Mesenchymal stem cell (in vitro differentiated cells and primary cell): ENCODE measurements at regions not wholly inside any gene's neighbourhood (a gene's known extent, or its start where the extent isn't known, plus 50 kb on each side); places are given as distances from the start of the nearest gene placed in this dataset.
"Not testable (repeated sequence)": the region's sequence is repeated elsewhere in the genome, so short reads cannot be mapped to it uniquely, and the experiment has no call there.

Source experiments
- DNase-seq: peaks from one replicate; pipeline ENCODE4 v3.0.0-alpha.2; 2013
- H2AFZ ChIP-seq: one replicate; pipeline ENCODE4 v1.6.1; 2013; ENCODE audit warnings: low read depth, mild to moderate bottlenecking, control low read depth, inconsistent platforms, low read length, moderate library complexity
- H2AK5ac ChIP-seq: 2 replicates; pipeline ENCODE4 v1.6.1; 2013; ENCODE audit warnings: low read length, moderate library complexity, mild to moderate bottlenecking, inconsistent platforms; ENCODE audit not compliant: severe bottlenecking
- H2BK120ac ChIP-seq: one replicate; pipeline ENCODE4 v1.6.1; 2013; ENCODE audit warnings: low read depth, mild to moderate bottlenecking, inconsistent platforms, low read length, moderate library complexity
- H2BK12ac ChIP-seq, 2 experiments: one replicate each; pipeline ENCODE4 v1.6.1; 2013; ENCODE audit warnings: inconsistent platforms in 2 of 2, low read length in 2 of 2, mild to moderate bottlenecking in 2 of 2, moderate library complexity in 2 of 2, control low read depth in 1 of 2
- H2BK15ac ChIP-seq: one replicate; pipeline ENCODE4 v1.6.1; 2013; ENCODE audit warnings: mild to moderate bottlenecking, low read depth, inconsistent platforms; ENCODE audit not compliant: poor library complexity, severe bottlenecking
- H2BK5ac ChIP-seq: 2 replicates; pipeline ENCODE4 v1.6.1; 2013; ENCODE audit warnings: low read depth, mild to moderate bottlenecking, low read length, control low read depth, inconsistent platforms; ENCODE audit not compliant: poor library complexity, severe bottlenecking
- H3K14ac ChIP-seq, 2 experiments: one replicate each; pipeline ENCODE4 v1.6.1; 2013; ENCODE audit warnings: inconsistent platforms in 2 of 2, low read length in 2 of 2, control low read depth in 1 of 2, mild to moderate bottlenecking in 1 of 2, moderate library complexity in 1 of 2
- H3K18ac ChIP-seq, 2 experiments: one replicate each; pipeline ENCODE4 v1.6.1; 2013; ENCODE audit warnings: inconsistent platforms in 2 of 2, low read length in 2 of 2, control low read depth in 1 of 2, low read depth in 1 of 2, mild to moderate bottlenecking in 1 of 2
- H3K23ac ChIP-seq, 2 experiments: one replicate each; pipeline ENCODE4 v1.6.1; 2013; ENCODE audit warnings: inconsistent platforms in 2 of 2, low read length in 2 of 2, mild to moderate bottlenecking in 2 of 2, moderate library complexity in 2 of 2, control low read depth in 1 of 2
- H3K27ac ChIP-seq: 2 replicates; pipeline ENCODE4 v1.5.1; 2013; ENCODE audit warnings: mild to moderate bottlenecking, moderate library complexity, low read length, control low read depth, inconsistent platforms; ENCODE audit not compliant: poor library complexity, severe bottlenecking
- H3K27me3 ChIP-seq, 2 experiments: 2 replicates each; pipeline versions ENCODE4 v1.6.1 to v1.7.0; 2013; ENCODE audit warnings: low read length in 2 of 2, mild to moderate bottlenecking in 2 of 2, moderate library complexity in 2 of 2, control low read depth in 1 of 2, inconsistent platforms in 1 of 2; ENCODE audit not compliant: control insufficient read depth in 1 of 2, insufficient read depth in 1 of 2
- H3K36me3 ChIP-seq, 2 experiments: 2 replicates each; pipeline versions ENCODE4 v1.6.1 to v1.7.0; 2013; ENCODE audit warnings: low read length in 2 of 2, control low read depth in 1 of 2, inconsistent platforms in 1 of 2, low read depth in 1 of 2, mild to moderate bottlenecking in 1 of 2; ENCODE audit not compliant: insufficient read depth in 2 of 2, control insufficient read depth in 1 of 2
- H3K4ac ChIP-seq, 2 experiments: one replicate each; pipeline ENCODE4 v1.6.1; 2013; ENCODE audit warnings: inconsistent platforms in 2 of 2, low read length in 2 of 2, mild to moderate bottlenecking in 2 of 2, moderate library complexity in 2 of 2, control low read depth in 1 of 2, low read depth in 1 of 2
- H3K4me1 ChIP-seq: 2 replicates; pipeline ENCODE4 v1.6.1; 2013; ENCODE audit warnings: low read depth, low read length, control low read depth; ENCODE audit not compliant: control insufficient read depth, insufficient read depth
- H3K4me2 ChIP-seq: 2 replicates; pipeline ENCODE4 v1.6.1; 2013; ENCODE audit warnings: low read length, mild to moderate bottlenecking, inconsistent platforms; ENCODE audit not compliant: poor library complexity, severe bottlenecking
- H3K4me3 ChIP-seq, 2 experiments: 2 replicates each; pipeline versions ENCODE4 v1.5.1 to v1.7.0; 2013; ENCODE audit warnings: low read length in 2 of 2, mild to moderate bottlenecking in 2 of 2, control low read depth in 1 of 2, low read depth in 1 of 2; ENCODE audit not compliant: insufficient read depth in 1 of 2
- H3K79me1 ChIP-seq: replicated peaks from 2 replicates; pipeline ENCODE4 v1.6.1; 2013; ENCODE audit warnings: mild to moderate bottlenecking, control low read depth, low read length, inconsistent platforms; ENCODE audit not compliant: poor library complexity, severe bottlenecking
- H3K9ac ChIP-seq: 2 replicates; pipeline ENCODE4 v1.7.0; 2013; ENCODE audit warnings: mild to moderate bottlenecking, low read length, moderate library complexity
- H3K9me3 ChIP-seq: 2 replicates; pipeline ENCODE4 v1.7.0; 2013; ENCODE audit warnings: mild to moderate bottlenecking, low read length; ENCODE audit not compliant: control insufficient read depth
- H4K8ac ChIP-seq: one replicate; pipeline ENCODE4 v1.6.1; 2013; ENCODE audit warnings: inconsistent platforms, mild to moderate bottlenecking, low read length, moderate library complexity
- H4K91ac ChIP-seq: one replicate; pipeline ENCODE4 v1.6.1; 2013; ENCODE audit warnings: mild to moderate bottlenecking, low read length, inconsistent platforms
- WGBS: methylation state at CpG from one replicate; pipeline ENCODE4 v1.1.7; 2013; ENCODE audit warnings: mixed read lengths; 5-methylcytosine and 5-hydroxymethylcytosine counted together

DNA sequence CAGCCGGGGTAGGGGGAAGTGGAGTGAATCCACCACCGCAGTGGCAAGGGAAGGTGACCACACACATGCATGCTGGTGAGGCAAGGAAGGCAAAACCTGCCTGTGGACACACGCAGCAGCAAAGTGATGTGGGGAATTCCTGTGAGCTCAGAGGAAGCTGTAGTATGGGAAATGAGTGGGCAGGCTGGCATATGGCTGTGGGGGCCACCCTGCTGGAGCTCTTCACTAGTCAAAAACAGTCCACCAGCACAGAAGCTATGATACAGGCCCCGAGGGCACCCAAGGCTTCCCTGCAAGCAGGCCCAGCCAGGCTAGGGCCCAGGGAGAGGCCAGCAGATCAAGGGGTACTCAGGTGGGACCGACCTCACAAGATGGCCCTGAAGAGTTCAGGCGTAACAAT, 239.1 kb downstream of the CHM start:
- Histone ChIP-seq H3K4me1 (no peaks in the 10 kb centered on the region), H3K79me1 (no peaks in the 10 kb centered on the region), H2BK5ac (no peak overlapping the region), H3K27ac (no peak overlapping the region), H2AFZ (no peak overlapping the region), H2BK15ac (no peak overlapping the region), H2BK120ac (no peak overlapping the region), H3K36me3 (no peaks in the 10 kb centered on the region), H3K18ac (no peak overlapping the region), H3K4ac (no peak overlapping the region), H3K14ac (no peak overlapping the region), H4K91ac (no peak overlapping the region), H3K23ac (no peak overlapping the region), H3K27me3 (no peaks in the 10 kb centered on the region), H3K4me3 (no peak overlapping the region), H3K9me3 (peaks cover 21% of the 10 kb centered on the region), H2AK5ac (no peak overlapping the region), H2BK12ac (no peak overlapping the region), H3K9ac (no peak overlapping the region), H4K8ac (no peak overlapping the region), H3K4me2 (no peak overlapping the region)
- WGBS, result 70% methylated on average over 4 of the region's 6 CpGs
- no peak for DNase-seq

DNA sequence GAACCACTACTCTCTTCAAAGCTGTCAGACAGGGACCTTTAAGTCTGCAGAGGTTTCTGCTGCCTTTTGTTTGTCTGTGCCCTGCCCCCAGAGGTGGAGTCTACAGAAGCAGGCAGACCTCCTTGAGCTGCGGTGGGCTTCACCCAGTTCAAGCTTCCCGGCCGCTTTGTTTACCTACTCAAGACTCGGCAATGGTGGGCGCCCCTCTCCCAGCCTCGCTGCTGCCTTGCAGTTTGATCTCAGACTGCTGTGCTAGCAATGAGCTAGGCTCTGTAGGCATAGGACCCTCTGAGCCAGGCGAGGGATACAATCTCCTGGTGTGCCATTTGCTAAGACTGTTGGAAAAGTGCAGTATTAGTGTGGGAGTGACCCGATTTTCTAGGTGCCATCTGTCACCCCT, 275.0 kb downstream of the CHM start:
- not testable (repeated sequence) for DNase-seq, H2AK5ac ChIP-seq, H2BK12ac ChIP-seq, H4K8ac ChIP-seq, H2BK5ac ChIP-seq, H3K4me2 ChIP-seq, H3K9ac ChIP-seq, H3K36me3 ChIP-seq, H3K27ac ChIP-seq, H4K91ac ChIP-seq, H3K23ac ChIP-seq, H3K27me3 ChIP-seq, H2BK120ac ChIP-seq, H2AFZ ChIP-seq, H2BK15ac ChIP-seq, H3K18ac ChIP-seq, H3K14ac ChIP-seq, H3K4ac ChIP-seq, H3K79me1 ChIP-seq, H3K4me3 ChIP-seq, H3K4me1 ChIP-seq
- WGBS, result 80% methylated on average over 8 of the region's 8 CpGs
- peaks cover 16% of the 10 kb centered on the region for H3K9me3 ChIP-seq

DNA sequence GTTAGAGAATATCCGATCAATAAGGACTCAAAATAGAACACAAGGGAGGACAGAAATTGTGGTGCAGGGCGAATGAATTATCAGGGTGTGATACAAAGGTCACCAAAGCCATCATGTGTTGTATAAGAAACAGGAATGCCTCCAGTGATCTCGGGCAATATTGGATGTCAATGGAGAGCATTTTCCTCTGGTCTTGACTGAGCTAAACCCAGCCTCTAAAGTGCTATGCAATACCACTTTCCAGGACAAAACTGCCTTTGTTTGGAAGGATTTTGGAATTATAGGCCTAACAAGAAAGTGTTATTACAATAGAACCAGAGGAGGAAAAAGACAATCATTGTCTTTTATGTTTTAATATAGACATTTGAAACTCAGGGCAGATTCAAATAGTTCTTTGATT, 281.7 kb downstream of the CHM start:
- Histone ChIP-seq H2AK5ac (no peak overlapping the region), H2AFZ (no peak overlapping the region), H3K4me2 (no peak overlapping the region), H3K4me3 (no peak overlapping the region), H4K8ac (no peak overlapping the region), H3K27ac (no peak overlapping the region), H2BK15ac (no peak overlapping the region), H3K4me1 (no peaks in the 10 kb centered on the region), H2BK12ac (no peak overlapping the region), H3K14ac (no peak overlapping the region), H3K23ac (no peak overlapping the region), H2BK5ac (no peak overlapping the region), H3K4ac (no peak overlapping the region), H3K18ac (no peak overlapping the region), H3K9ac (no peak overlapping the region), H3K79me1 (no peaks in the 10 kb centered on the region), H3K36me3 (no peaks in the 10 kb centered on the region), H2BK120ac (no peak overlapping the region), H3K9me3 (peaks cover 4% of the 10 kb centered on the region), H3K27me3 (no peaks in the 10 kb centered on the region), H4K91ac (no peak overlapping the region)
- no peak for DNase-seq
- 79% methylated on average over 2 of the region's 3 CpGs for WGBS

DNA sequence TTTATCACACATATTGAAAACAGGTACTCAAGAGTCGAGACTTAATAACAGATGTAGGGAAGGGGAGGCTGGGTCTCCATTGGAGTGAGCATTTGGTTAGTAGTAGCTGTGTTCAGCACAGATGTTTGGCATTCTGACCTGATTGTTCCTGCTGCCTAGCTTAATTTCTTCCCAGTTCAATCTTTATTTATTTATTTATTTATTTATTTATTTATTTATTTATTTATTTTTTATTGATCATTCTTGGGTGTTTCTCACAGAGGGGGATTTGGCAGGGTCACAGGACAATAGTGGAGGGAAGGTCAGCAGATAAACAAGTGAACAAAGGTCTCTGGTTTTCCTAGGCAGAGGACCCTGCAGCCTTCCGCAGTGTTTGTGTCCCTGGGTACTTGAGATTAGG, 324.3 kb downstream of the CHM start:
- DNase-seq, H3K23ac ChIP-seq, H3K4ac ChIP-seq, H3K4me1 ChIP-seq, H3K14ac ChIP-seq, H2BK120ac ChIP-seq, H2BK15ac ChIP-seq, H3K4me3 ChIP-seq, H3K9ac ChIP-seq, H2AK5ac ChIP-seq, H4K91ac ChIP-seq, H3K27ac ChIP-seq, H2AFZ ChIP-seq, H2BK12ac ChIP-seq, H3K79me1 ChIP-seq, H3K18ac ChIP-seq, H3K27me3 ChIP-seq, H3K4me2 ChIP-seq, H2BK5ac ChIP-seq, H3K36me3 ChIP-seq, H4K8ac ChIP-seq: not testable (repeated sequence)
- WGBS, result no CpG with 5 or more reads among the region's 2 CpGs
- peaks cover 13% of the 10 kb centered on the region for H3K9me3 ChIP-seq
